ENCODE measurements at regions not wholly inside any gene's neighbourhood (a gene's known extent, or its start where the extent isn't known, plus 50 kb on each side); places are given as distances from the start of the nearest gene placed in this dataset.

DNA sequence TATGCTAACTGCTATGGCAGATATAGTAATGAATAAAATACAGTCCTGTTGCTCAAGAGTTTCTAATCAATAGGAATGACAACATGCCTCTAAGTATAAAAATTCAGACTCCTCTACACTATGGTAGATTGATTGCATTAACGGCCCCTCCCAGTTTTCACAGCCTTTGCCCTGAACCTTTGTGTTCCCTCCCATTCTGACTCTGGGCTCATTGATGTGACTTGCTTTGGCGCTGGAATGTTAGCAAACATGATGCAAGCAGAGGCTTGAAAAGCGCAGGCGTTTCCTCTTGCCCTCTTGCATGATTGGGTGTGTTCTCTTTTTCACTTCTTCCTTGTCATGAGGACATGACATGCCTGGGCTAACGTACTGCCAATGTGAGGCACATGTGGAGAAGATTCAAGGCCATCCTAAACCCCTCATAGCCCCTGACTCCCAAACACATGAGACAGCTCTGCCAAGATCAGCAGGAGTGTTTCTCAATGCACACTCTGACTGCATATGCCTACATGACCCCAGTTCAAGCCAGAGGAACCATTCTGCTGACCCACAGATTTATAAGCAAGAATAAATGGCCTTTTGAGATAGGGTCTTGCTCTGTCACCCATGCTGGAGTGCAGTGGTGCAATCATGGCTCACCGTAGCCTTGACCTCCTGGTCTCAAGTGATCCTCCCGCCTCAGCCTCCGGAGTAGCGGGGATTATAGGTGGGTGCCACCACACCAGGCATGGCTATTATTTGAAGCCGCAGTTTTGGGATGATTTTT is 49.7 kb upstream of the CD28 start:
- no peak overlapping the region for H3K4me3 Mint-ChIP-seq
- no peaks in the 10 kb centered on the region for H3K9me3 Mint-ChIP-seq
- H3K36me3 Mint-ChIP-seq (ENCODE audit: low read depth) = no peaks in the 10 kb centered on the region
- CTCF ChIA-PET = interaction anchor here (0.6 to 1.6 kb wide), 2 partner anchors 37 to 158 kb away, joined by 4 to 6 read pairs; no protein-coding TSS in a partner anchor
- intact Hi-C loops (cut with micrococcal nuclease) = loop anchor here (1.0 to 2.0 kb wide), 2 partner anchors 48 to 121 kb away; partner anchors contain the start of gene RAPH1
- DNase-seq = peak; percentile 64
- H3K4me1 Mint-ChIP-seq (ENCODE audit: low read depth) = peaks cover 39% of the 10 kb centered on the region
- H3K27ac Mint-ChIP-seq = peak overlapping the region; percentile 55
- no peaks in the 10 kb centered on the region for H3K27me3 Mint-ChIP-seq (ENCODE audit: low read depth)

Measured in activated naive CD4-positive, alpha-beta T cell treated with anti-CD3 and anti-CD28 coated beads for 36 hours (primary cell).